Heart left ventricle (tissue), 16 donors: ENCODE measurements at regions not wholly inside any gene's neighbourhood (a gene's known extent, or its start where the extent isn't known, plus 50 kb on each side); places are given as distances from the start of the nearest gene placed in this dataset.

Experiments
- ATAC-seq, 4 donors: fragments of 200-7000 bp; cut with Tn5 transposase; one replicate each; pipeline ENCODE4 v1.9.1; 2020 to 2022; ENCODE audit warnings: moderate library complexity in 4 of 4, mild to moderate bottlenecking in 3 of 4, moderate number of reproducible peaks in 1 of 4
- DNase-seq, 5 donors: peaks; one replicate each; pipeline ENCODE4 v3.0.0-alpha.2; 2020
- H3K27ac ChIP-seq, 12 donors: fragments of 200-600 bp; sonication (generic) in 4 of 12; one replicate each; pipeline versions ENCODE4 v1.5.0 to v1.8.0; 2016 to 2022; ENCODE audit warnings: mild to moderate bottlenecking in 2 of 12
- H3K27me3 ChIP-seq, 9 donors: fragments of 200-600 bp; sonication (generic) in 2 of 9; one replicate each; pipeline versions ENCODE4 v1.5.1 to v1.8.0; 2016 to 2022; ENCODE audit warnings: mild to moderate bottlenecking in 3 of 9
- H3K36me3 ChIP-seq, 9 donors: fragments of 200-600 bp; sonication (generic) in 2 of 9; one replicate each; pipeline versions ENCODE4 v1.5.0 to v1.8.0; 2018 to 2022; ENCODE audit warnings: mild to moderate bottlenecking in 2 of 9
- H3K4me1 ChIP-seq, 12 donors: fragments of 200-600 bp; sonication (generic) in 4 of 12; one replicate each; pipeline versions ENCODE4 v1.5.0 to v1.8.0; 2016 to 2022; ENCODE audit warnings: mild to moderate bottlenecking in 3 of 12
- H3K4me3 ChIP-seq, 12 donors: fragments of 200-600 bp; sonication (generic) in 4 of 12; one replicate each; pipeline versions ENCODE4 v1.5.0 to v1.8.0; 2017 to 2022; ENCODE audit warnings: mild to moderate bottlenecking in 9 of 12, moderate library complexity in 4 of 12
- H3K9me3 ChIP-seq, 12 donors: fragments of 200-600 bp; sonication (generic) in 4 of 12; one replicate each; pipeline versions ENCODE4 v1.5.0 to v1.8.0; 2016 to 2022; ENCODE audit warnings: mild to moderate bottlenecking in 1 of 12
- POLR2A ChIP-seq, 2 donors: fragments of 450-650 bp; IDR thresholded peaks; one replicate each; pipeline ENCODE4 v1.6.1; 2017; ENCODE audit warnings: antibody characterized with exemption in 2 of 2, mild to moderate bottlenecking in 2 of 2, moderate library complexity in 2 of 2
- WGBS, 4 donors: extraction: QIAGEN DNeasy Blood & Tissue Kit in 2 of 4; methylation state at CpG; one replicate each; pipeline versions ENCODE4 v1.1.5 to v1.1.7; 2013 to 2018; 5-methylcytosine and 5-hydroxymethylcytosine counted together
- intact Hi-C, 10 donors: fragments of 100-400 bp; cut with DNase I; formaldehyde crosslinking; loops; one replicate each; pipeline versions ENCODE4 v1.11.1 to v1.14.2; 2022
- TF ChIP-seq, protein P1 (sequence below), 12 donors: fragments of 200-600 bp; sonication (generic) in 4 of 12; IDR thresholded peaks; one replicate each; pipeline versions ENCODE4 v1.5.0 to v1.8.0; 2018 to 2022; ENCODE audit warnings: antibody characterized with exemption in 12 of 12, mild to moderate bottlenecking in 5 of 12
- donor health status: ischemic (EF 13 %, LVEDD 7.1; RV severe dilation, severe dysfunction).
- donor health status: healthy with polysubstance abuse.
- donor health status: DM: no; HTN: yes; CAD: no.
- donor health status: DM: no; HTN: no; CAD: no.
- donor health status: ischemic (EF 25% LVEDD 6.9; RV normal size, moderate dysfunction).
- donor health status: ischemic (EF 25% LVEDD 5.7; RV mildly dilated, moderate dysfunction).
- donor health status: healthy.
- donor health status: DM: yes; HTN: yes; CAD: no.
- donor health status: ischemic (EF 35%, LVEDD 5.7; RV mildly dilated, moderate dysfunction).
- donor health status: nonischemic (EF 11% LVEDD 7.7; RV severe dilation, severe dysfunction).
- donor health status: DM: yes; HTN: yes; CAD: no.
- donor health status: PGD.
- donor health status: ischemic (EF 29% LVEDD 5.4; RV normal size, mild dysfunction).
- donor health status: nonischemic (EF 23%, LVEDD 6.1; RV moderate dilation, normal function).

GRCh38 chr9:78856781-78857180 lies 559.9 kb downstream of the PSAT1 start:
- no peak for TF ChIP-seq POLR2A (IDR thresholded peaks at IDR 0.05)
- TF ChIP-seq, protein P1, sequence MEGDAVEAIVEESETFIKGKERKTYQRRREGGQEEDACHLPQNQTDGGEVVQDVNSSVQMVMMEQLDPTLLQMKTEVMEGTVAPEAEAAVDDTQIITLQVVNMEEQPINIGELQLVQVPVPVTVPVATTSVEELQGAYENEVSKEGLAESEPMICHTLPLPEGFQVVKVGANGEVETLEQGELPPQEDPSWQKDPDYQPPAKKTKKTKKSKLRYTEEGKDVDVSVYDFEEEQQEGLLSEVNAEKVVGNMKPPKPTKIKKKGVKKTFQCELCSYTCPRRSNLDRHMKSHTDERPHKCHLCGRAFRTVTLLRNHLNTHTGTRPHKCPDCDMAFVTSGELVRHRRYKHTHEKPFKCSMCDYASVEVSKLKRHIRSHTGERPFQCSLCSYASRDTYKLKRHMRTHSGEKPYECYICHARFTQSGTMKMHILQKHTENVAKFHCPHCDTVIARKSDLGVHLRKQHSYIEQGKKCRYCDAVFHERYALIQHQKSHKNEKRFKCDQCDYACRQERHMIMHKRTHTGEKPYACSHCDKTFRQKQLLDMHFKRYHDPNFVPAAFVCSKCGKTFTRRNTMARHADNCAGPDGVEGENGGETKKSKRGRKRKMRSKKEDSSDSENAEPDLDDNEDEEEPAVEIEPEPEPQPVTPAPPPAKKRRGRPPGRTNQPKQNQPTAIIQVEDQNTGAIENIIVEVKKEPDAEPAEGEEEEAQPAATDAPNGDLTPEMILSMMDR (IDR thresholded peaks at IDR 0.05): no peak
- no peak for ATAC-seq
- H3K27me3 ChIP-seq: no peaks in the 10 kb centered on the region
- H3K4me1 ChIP-seq: no peaks in the 10 kb centered on the region
- 64 to 76% (median 67%) methylated on average over 8 of the region's 8 CpGs for WGBS, 4 donors
- intact Hi-C loops: no loop called here
- no peak for DNase-seq
- H3K4me3 ChIP-seq: no peak overlapping the region
- no peak overlapping the region for H3K27ac ChIP-seq
- no peaks in the 10 kb centered on the region for H3K36me3 ChIP-seq
- H3K9me3 ChIP-seq: no peaks in the 10 kb centered on the region

- intact Hi-C loops: no loop called here
- no peak overlapping the region for H3K4me3 ChIP-seq
- DNase-seq: no peak
- no peaks in the 10 kb centered on the region for H3K9me3 ChIP-seq
- ATAC-seq: no peak
- no peak overlapping the region for H3K27ac ChIP-seq
- no peaks in the 10 kb centered on the region for H3K27me3 ChIP-seq
- no peaks in the 10 kb centered on the region for H3K4me1 ChIP-seq
- no peaks in the 10 kb centered on the region for H3K36me3 ChIP-seq
- 68 to 79% (median 74%) methylated on average over 23 of the region's 23 CpGs for WGBS, 4 donors
- TF ChIP-seq, protein P1 (IDR thresholded peaks at IDR 0.05): no peak
- no peak for TF ChIP-seq POLR2A (IDR thresholded peaks at IDR 0.05)
Observed at GRCh38 chr9:78857373-78858225, 560.7 kb downstream of the PSAT1 start.

DNA sequence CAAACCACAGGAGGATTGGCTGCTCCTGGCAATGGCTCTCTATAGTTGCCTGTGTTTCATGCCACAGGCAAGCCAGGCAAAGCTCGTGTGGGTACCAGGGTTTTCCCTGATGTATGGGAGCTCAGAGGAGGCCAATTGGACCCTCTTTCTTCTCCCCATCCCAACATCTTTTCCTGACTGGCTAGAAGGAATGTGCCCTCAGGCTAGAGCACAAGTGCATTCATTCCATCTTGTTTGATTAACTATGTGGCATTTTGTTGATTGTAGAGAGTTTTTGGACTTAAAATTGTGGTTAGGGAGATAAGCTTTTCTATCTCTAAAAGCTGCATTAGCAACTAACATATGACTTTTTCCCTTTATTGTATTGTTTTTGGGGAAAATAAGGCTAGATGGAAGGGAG lies 561.3 kb downstream of the PSAT1 start:
- TF ChIP-seq, protein P1 (IDR thresholded peaks at IDR 0.05): no peak
- no peak for TF ChIP-seq POLR2A (IDR thresholded peaks at IDR 0.05)
- Histone ChIP-seq H3K27me3 (no peaks in the 10 kb centered on the region), H3K36me3 (no peaks in the 10 kb centered on the region), H3K27ac (no peak overlapping the region), H3K9me3 (no peaks in the 10 kb centered on the region), H3K4me3 (no peak overlapping the region), H3K4me1 (no peaks in the 10 kb centered on the region)
- no peak for DNase-seq
- 43 to 50% (median 46%) methylated on average over 1 of the region's 1 CpG for WGBS, 4 donors
- no peak for ATAC-seq
- intact Hi-C loops: no loop called here

GRCh38 chr9:78860801-78861475 lies 564.0 kb downstream of the PSAT1 start:
- Histone ChIP-seq H3K27ac (no peak overlapping the region), H3K4me3 (no peak overlapping the region), H3K9me3 (no peaks in the 10 kb centered on the region), H3K27me3 (no peaks in the 10 kb centered on the region), H3K4me1 (no peaks in the 10 kb centered on the region), H3K36me3 (no peaks in the 10 kb centered on the region)
- TF ChIP-seq, protein P1 (IDR thresholded peaks at IDR 0.05): no peak
- no peak for TF ChIP-seq POLR2A (IDR thresholded peaks at IDR 0.05)
- DNase-seq (no peak), ATAC-seq (no peak)
- intact Hi-C loops: no loop called here
